ENCODE measurements at regions not wholly inside any gene's neighbourhood (a gene's known extent, or its start where the extent isn't known, plus 50 kb on each side); places are given as distances from the start of the nearest gene placed in this dataset.

- CTCF ChIA-PET (ENCODE audit: partially characterized antibody): interaction anchor here (0.8 kb wide), 1 partner anchor 8 kb away, joined by 3 read pairs; no protein-coding TSS in a partner anchor
- FAIRE-seq: no peak
- TF ChIP-seq CEBPB (IDR thresholded peaks at IDR 0.05; ENCODE audit: low read depth, low read length) (no peak), ATF2 (IDR thresholded peaks at IDR 0.05; ENCODE audit: low read length) (no peak), RNF2 (IDR thresholded peaks at IDR 0.05; ENCODE audit: borderline replicate concordance, low read depth, low read length, missing control alignments, poor library complexity, severe bottlenecking) (no peak), BACH1 (IDR thresholded peaks at IDR 0.05; ENCODE audit: low read length) (no peak), FOSL1 (IDR thresholded peaks at IDR 0.05; ENCODE audit: insufficient read depth, low read depth, low read length) (no peak), HDAC2 (IDR thresholded peaks at IDR 0.05; ENCODE audit: borderline replicate concordance in 1 of 2, low read depth in 2 of 2, low read length in 2 of 2) (no peak), SP1 (IDR thresholded peaks at IDR 0.05; ENCODE audit: low read depth, low read length) (no peak), BCL11A (IDR thresholded peaks at IDR 0.05; ENCODE audit: low read depth in 2 of 2, low read length in 2 of 2) (no peak), GABPA (IDR thresholded peaks at IDR 0.05; ENCODE audit: borderline replicate concordance, insufficient read depth, low read length) (no peak), SP4 (IDR thresholded peaks at IDR 0.05; ENCODE audit: low read length) (no peak), POLR2A (IDR thresholded peaks at IDR 0.05; ENCODE audit: control extremely low read depth in 1 of 2, low read depth in 2 of 2, low read length in 2 of 2) (no peak), MAFK (IDR thresholded peaks at IDR 0.05; ENCODE audit: low read depth, low read length) (no peak), NANOG (IDR thresholded peaks at IDR 0.05; ENCODE audit: insufficient read depth, low read depth, low read length, poor library complexity, severe bottlenecking) (no peak), RAD21 (IDR thresholded peaks at IDR 0.05 in 1 of 2, conservative IDR thresholded peaks at IDR 0.05 in 1 of 2; ENCODE audit: low read depth in 2 of 2, low read length in 2 of 2) (no peak)
Observed at GRCh38 chr11:104699981-104700380, 198.3 kb downstream of the CASP12 start.

More at GRCh38 chr11:104699981-104700380, 198.3 kb downstream of the CASP12 start:
- Histone ChIP-seq H3K27ac (ENCODE audit: low read depth, low read length) (no peak overlapping the region), H4K20me1 (replicated peaks in 1 of 2; ENCODE audit: control insufficient read depth in 1 of 2, insufficient read depth in 2 of 2, low read length in 2 of 2) (no peaks in the 10 kb centered on the region), H2BK12ac (ENCODE audit: low read depth, low read length) (no peak overlapping the region), H2BK20ac (ENCODE audit: low read length) (no peak overlapping the region), H2BK15ac (ENCODE audit: low read length) (no peak overlapping the region), H3K56ac (replicated peaks; ENCODE audit: insufficient read length, low read depth, low read length) (no peak overlapping the region), H3K79me1 (ENCODE audit: low read depth, low read length) (no peaks in the 10 kb centered on the region), H4K8ac (ENCODE audit: extremely low read depth, insufficient read depth, low read length) (no peak overlapping the region), H3K18ac (ENCODE audit: extremely low read depth, low read length) (no peak overlapping the region), H3K36me3 (ENCODE audit: control insufficient read depth in 2 of 4, insufficient read depth in 4 of 4, low read length in 3 of 4) (no peaks in the 10 kb centered on the region), H3K4me3 (ENCODE audit: extremely low read depth in 1 of 4, insufficient read depth in 2 of 4, low read depth in 3 of 4, low read length in 4 of 4) (no peak overlapping the region), H2BK120ac (replicated peaks; ENCODE audit: low read depth, low read length) (no peak overlapping the region), H3K9me3 (ENCODE audit: insufficient read depth in 2 of 2, low read depth in 1 of 2, low read length in 1 of 2) (no peaks in the 10 kb centered on the region), H3K27me3 (replicated peaks in 1 of 4; ENCODE audit: control insufficient read depth in 3 of 4, extremely low read depth in 1 of 4, insufficient read depth in 3 of 4, low read length in 3 of 4) (no peaks in the 10 kb centered on the region), H2AFZ (ENCODE audit: low read length) (no peak overlapping the region), H3K14ac (ENCODE audit: insufficient read length) (no peak overlapping the region), H3K4me2 (ENCODE audit: insufficient read depth in 1 of 2, low read depth in 2 of 2, low read length in 2 of 2) (no peak overlapping the region), H4K91ac (replicated peaks; ENCODE audit: insufficient read length, low read length) (no peak overlapping the region), H3K9ac (replicated peaks in 1 of 4; ENCODE audit: extremely low read depth in 1 of 4, low read depth in 3 of 4, low read length in 3 of 4) (no peak overlapping the region), H4K5ac (ENCODE audit: insufficient read length, low read depth, low read length) (no peak overlapping the region), H3K4ac (replicated peaks; ENCODE audit: insufficient read length, low read depth, low read length) (no peak overlapping the region), H3K79me2 (ENCODE audit: control insufficient read depth in 1 of 2, insufficient read depth in 2 of 2, low read length in 2 of 2) (no peaks in the 10 kb centered on the region), H3K23ac (ENCODE audit: insufficient read length) (no peak overlapping the region), H2BK5ac (ENCODE audit: low read depth, low read length) (no peak overlapping the region), H3K4me1 (replicated peaks in 1 of 4; ENCODE audit: control insufficient read depth in 3 of 4, insufficient read depth in 4 of 4, low read length in 3 of 4) (no peaks in the 10 kb centered on the region), H3K23me2 (ENCODE audit: low read depth, low read length) (no peaks in the 10 kb centered on the region), H2AK5ac (ENCODE audit: low read depth, low read length) (no peak overlapping the region)
- no peak for DNase-seq (ENCODE audit: low read depth in 1 of 2, low spot score in 2 of 2)
- POLR2A ChIA-PET (ENCODE audit: partially characterized antibody): interaction anchor here (0.5 kb wide), 1 partner anchor 12 kb away, joined by 3 read pairs; no protein-coding TSS in a partner anchor

Measured in H1 (cell line).